Neural cell (in vitro differentiated cells): ENCODE measurements at regions not wholly inside any gene's neighbourhood (a gene's known extent, or its start where the extent isn't known, plus 50 kb on each side); places are given as distances from the start of the nearest gene placed in this dataset.
A peak's percentile ranks its signal among the peaks of the same experiment; 100 is the strongest.

Experiments
- H2AFZ ChIP-seq: fragments of 200-600, 300-800 bp; sonication (generic), shearing (Covaris generic); 2 replicates; pipeline ENCODE4 v1.6.0; 2014; ENCODE audit warnings: low read depth, mild to moderate bottlenecking, antibody characterized with exemption, low read length, moderate library complexity
- H3F3A ChIP-seq: fragments of 200-600 bp; shearing (Covaris generic); 2 replicates; pipeline ENCODE4 v1.6.1; 2016; ENCODE audit warnings: mild to moderate bottlenecking, moderate library complexity, mixed read lengths, antibody characterized with exemption, low read length; ENCODE audit not compliant: insufficient read depth, poor library complexity, severe bottlenecking
- H3K27ac ChIP-seq: fragments of 200-600, 300-800 bp; sonication (generic), shearing (Covaris generic); 2 replicates; pipeline ENCODE4 v1.5.1; 2014; ENCODE audit warnings: mild to moderate bottlenecking, low read length, moderate library complexity
- H3K27me3 ChIP-seq: fragments of 300-800, 200-600 bp; sonication (generic), shearing (Covaris generic); 2 replicates; pipeline ENCODE4 v1.6.0; 2014; ENCODE audit warnings: mild to moderate bottlenecking, low read depth, low read length, moderate library complexity; ENCODE audit not compliant: insufficient read depth
- H3K36me3 ChIP-seq: fragments of 300-800, 200-600 bp; sonication (generic), shearing (Covaris generic); 2 replicates; pipeline ENCODE4 v1.5.1; 2014; ENCODE audit warnings: mild to moderate bottlenecking, antibody characterized with exemption, low read length, moderate library complexity; ENCODE audit not compliant: insufficient read depth
- H3K4me2 ChIP-seq: fragments of 300-800, 200-600 bp; sonication (generic), shearing (Covaris generic); 2 replicates; pipeline ENCODE4 v1.6.0; 2014; ENCODE audit warnings: mild to moderate bottlenecking, low read length
- H3K4me3 ChIP-seq: fragments of 300-800, 200-600 bp; sonication (generic), shearing (Covaris generic); 2 replicates; pipeline ENCODE4 v1.5.1; 2014; ENCODE audit warnings: mild to moderate bottlenecking, low read length, moderate library complexity
- H3K79me2 ChIP-seq: fragments of 200-600 bp; shearing (Covaris generic); replicated peaks from 2 replicates; pipeline ENCODE4 v1.6.0; 2014; ENCODE audit warnings: mild to moderate bottlenecking, low read length, moderate library complexity; ENCODE audit not compliant: insufficient read depth
- H3K9ac ChIP-seq: fragments of 300-800, 200-600 bp; sonication (generic), shearing (Covaris generic); 2 replicates; pipeline ENCODE4 v1.6.1; 2016; ENCODE audit warnings: mild to moderate bottlenecking, low read length, mixed read lengths
- H3K9me2 ChIP-seq: fragments of 200-600 bp; shearing (Covaris generic); 2 replicates; pipeline ENCODE4 v1.6.1; 2016; ENCODE audit warnings: mild to moderate bottlenecking, low read length, mixed read lengths; ENCODE audit not compliant: insufficient read depth
- H3K9me3 ChIP-seq: fragments of 200-600, 300-800 bp; sonication (generic), shearing (Covaris generic); 2 replicates; pipeline ENCODE4 v1.6.1; 2016; ENCODE audit warnings: mild to moderate bottlenecking, mixed run types, low read length, moderate library complexity, mixed read lengths
- H4K20me1 ChIP-seq: fragments of 200-600 bp; shearing (Covaris generic); 2 replicates; pipeline ENCODE4 v1.6.1; 2016; ENCODE audit warnings: mild to moderate bottlenecking, mixed run types; ENCODE audit not compliant: insufficient read depth
- EP300 ChIP-seq: fragments of 450-650 bp; conservative IDR thresholded peaks from 2 replicates; pipeline ENCODE4 v1.6.1; 2014; ENCODE audit warnings: antibody characterized with exemption, mild to moderate bottlenecking, moderate library complexity; ENCODE audit not compliant: poor library complexity, severe bottlenecking
- EZH2 ChIP-seq: fragments of 200-600, 300-800 bp; shearing (Covaris generic), sonication (generic); IDR thresholded peaks from 2 replicates; pipeline ENCODE4 v1.6.1; 2014; ENCODE audit warnings: antibody characterized with exemption, low read length, borderline replicate concordance, mild to moderate bottlenecking; ENCODE audit not compliant: insufficient read depth, poor library complexity, severe bottlenecking
- MXI1 ChIP-seq: fragments of 450-650 bp; conservative IDR thresholded peaks from 2 replicates; pipeline ENCODE4 v1.6.1; 2014; ENCODE audit warnings: antibody characterized with exemption, mild to moderate bottlenecking; ENCODE audit not compliant: poor library complexity, severe bottlenecking
- POLR2AphosphoS5 ChIP-seq: IDR thresholded peaks from 2 replicates; pipeline ENCODE4 v1.6.1; 2012
- RAD21 ChIP-seq: fragments of 450-650 bp; conservative IDR thresholded peaks from 2 replicates; pipeline ENCODE4 v1.6.1; 2014; ENCODE audit warnings: antibody characterized with exemption, mild to moderate bottlenecking, moderate library complexity
- SMC3 ChIP-seq: fragments of 450-650 bp; conservative IDR thresholded peaks from 2 replicates; pipeline ENCODE4 v1.6.1; 2014; ENCODE audit warnings: antibody characterized with exemption, mild to moderate bottlenecking, moderate library complexity; ENCODE audit not compliant: poor library complexity
- TAF1 ChIP-seq: IDR thresholded peaks from 2 replicates; pipeline ENCODE4 v1.6.1; 2012; ENCODE audit warnings: low read depth
- TF ChIP-seq, protein P1 (sequence below): fragments of 450-650 bp; IDR thresholded peaks from 2 replicates; pipeline ENCODE4 v1.5.1; 2014; ENCODE audit warnings: antibody characterized with exemption, mild to moderate bottlenecking, moderate library complexity; ENCODE audit not compliant: poor library complexity, severe bottlenecking
- TF ChIP-seq, protein P2 (sequence below): IDR thresholded peaks from 2 replicates; pipeline ENCODE4 v1.6.1; 2012; ENCODE audit warnings: borderline replicate concordance

DNA sequence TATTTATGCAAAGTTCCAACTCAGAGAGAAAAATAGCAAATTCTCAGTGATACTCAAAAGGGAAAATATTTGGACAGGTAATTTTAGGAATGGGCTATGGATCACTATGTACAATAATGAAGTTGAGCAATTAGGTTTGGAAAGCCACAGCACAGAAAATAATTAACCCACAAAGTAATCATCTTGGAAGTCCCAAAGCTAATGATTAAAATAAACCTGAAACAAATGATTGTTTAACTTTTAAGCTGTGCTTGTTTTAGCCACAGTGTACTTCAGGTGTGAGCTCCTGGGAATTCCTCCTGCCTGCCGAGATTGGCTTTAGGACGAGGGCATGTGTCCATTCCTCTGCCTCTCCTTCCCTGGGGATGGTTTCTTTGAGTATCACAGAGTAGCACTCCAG lies 403.9 kb downstream of the ZSWIM6 start:
- H3K9me2 ChIP-seq, result no peaks in the 10 kb centered on the region
- H3F3A ChIP-seq, result peaks cover 9% of the 10 kb centered on the region
- no peaks in the 10 kb centered on the region for H4K20me1 ChIP-seq
- H3K9ac ChIP-seq, result peak overlapping the region; percentile 66
- H3K4me2 ChIP-seq, result peak overlapping the region; percentile 46
- H3K9me3 ChIP-seq, result no peaks in the 10 kb centered on the region
- peak overlapping the region; percentile 98 for H3K27ac ChIP-seq
- no peaks in the 10 kb centered on the region for H3K36me3 ChIP-seq
- H3K27me3 ChIP-seq, result no peaks in the 10 kb centered on the region
- peak overlapping the region; percentile 45 for H3K4me3 ChIP-seq
- TF ChIP-seq TAF1 (no peak), MXI1 (no peak), RAD21 (no peak), SMC3 (no peak), EP300 (no peak), EZH2 (no peak), POLR2AphosphoS5 (no peak)
- TF ChIP-seq, protein P1, sequence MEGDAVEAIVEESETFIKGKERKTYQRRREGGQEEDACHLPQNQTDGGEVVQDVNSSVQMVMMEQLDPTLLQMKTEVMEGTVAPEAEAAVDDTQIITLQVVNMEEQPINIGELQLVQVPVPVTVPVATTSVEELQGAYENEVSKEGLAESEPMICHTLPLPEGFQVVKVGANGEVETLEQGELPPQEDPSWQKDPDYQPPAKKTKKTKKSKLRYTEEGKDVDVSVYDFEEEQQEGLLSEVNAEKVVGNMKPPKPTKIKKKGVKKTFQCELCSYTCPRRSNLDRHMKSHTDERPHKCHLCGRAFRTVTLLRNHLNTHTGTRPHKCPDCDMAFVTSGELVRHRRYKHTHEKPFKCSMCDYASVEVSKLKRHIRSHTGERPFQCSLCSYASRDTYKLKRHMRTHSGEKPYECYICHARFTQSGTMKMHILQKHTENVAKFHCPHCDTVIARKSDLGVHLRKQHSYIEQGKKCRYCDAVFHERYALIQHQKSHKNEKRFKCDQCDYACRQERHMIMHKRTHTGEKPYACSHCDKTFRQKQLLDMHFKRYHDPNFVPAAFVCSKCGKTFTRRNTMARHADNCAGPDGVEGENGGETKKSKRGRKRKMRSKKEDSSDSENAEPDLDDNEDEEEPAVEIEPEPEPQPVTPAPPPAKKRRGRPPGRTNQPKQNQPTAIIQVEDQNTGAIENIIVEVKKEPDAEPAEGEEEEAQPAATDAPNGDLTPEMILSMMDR, result no peak
- TF ChIP-seq, protein P2, sequence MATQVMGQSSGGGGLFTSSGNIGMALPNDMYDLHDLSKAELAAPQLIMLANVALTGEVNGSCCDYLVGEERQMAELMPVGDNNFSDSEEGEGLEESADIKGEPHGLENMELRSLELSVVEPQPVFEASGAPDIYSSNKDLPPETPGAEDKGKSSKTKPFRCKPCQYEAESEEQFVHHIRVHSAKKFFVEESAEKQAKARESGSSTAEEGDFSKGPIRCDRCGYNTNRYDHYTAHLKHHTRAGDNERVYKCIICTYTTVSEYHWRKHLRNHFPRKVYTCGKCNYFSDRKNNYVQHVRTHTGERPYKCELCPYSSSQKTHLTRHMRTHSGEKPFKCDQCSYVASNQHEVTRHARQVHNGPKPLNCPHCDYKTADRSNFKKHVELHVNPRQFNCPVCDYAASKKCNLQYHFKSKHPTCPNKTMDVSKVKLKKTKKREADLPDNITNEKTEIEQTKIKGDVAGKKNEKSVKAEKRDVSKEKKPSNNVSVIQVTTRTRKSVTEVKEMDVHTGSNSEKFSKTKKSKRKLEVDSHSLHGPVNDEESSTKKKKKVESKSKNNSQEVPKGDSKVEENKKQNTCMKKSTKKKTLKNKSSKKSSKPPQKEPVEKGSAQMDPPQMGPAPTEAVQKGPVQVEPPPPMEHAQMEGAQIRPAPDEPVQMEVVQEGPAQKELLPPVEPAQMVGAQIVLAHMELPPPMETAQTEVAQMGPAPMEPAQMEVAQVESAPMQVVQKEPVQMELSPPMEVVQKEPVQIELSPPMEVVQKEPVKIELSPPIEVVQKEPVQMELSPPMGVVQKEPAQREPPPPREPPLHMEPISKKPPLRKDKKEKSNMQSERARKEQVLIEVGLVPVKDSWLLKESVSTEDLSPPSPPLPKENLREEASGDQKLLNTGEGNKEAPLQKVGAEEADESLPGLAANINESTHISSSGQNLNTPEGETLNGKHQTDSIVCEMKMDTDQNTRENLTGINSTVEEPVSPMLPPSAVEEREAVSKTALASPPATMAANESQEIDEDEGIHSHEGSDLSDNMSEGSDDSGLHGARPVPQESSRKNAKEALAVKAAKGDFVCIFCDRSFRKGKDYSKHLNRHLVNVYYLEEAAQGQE, result no peak
- no peaks in the 10 kb centered on the region for H3K79me2 ChIP-seq
- peak overlapping the region; percentile 47 for H2AFZ ChIP-seq

DNA sequence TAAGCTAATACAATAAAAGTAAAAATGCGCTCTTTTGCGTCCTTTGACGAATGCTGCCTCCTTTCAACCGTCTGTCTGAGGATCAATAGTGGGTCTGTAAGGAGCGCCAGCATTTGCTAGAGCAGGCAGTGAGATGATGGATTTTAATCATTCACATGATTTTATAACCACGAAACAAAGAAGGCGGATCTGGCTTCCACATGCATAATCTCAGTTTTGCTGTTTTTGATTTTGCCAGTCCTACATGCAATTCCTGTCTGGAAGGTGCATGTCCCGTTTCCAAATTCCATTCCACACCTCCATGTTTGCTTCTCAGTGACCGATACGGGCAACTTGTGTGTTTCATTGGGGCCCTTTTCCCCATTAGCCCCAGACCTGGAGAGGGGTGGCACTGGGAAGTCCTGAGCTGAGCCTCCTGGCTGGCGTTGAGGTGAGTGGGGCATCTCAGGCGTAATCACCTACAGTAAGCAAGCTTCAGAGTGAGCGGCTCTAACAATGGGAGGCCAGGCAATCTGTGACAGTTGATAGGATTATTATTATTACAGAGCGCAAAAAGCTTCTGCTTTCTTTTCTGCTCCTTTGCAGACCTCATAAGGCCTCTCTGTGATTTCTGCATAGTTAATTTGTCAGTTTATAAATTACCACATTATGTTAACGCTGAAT lies 405.4 kb downstream of the ZSWIM6 start:
- peaks cover 9% of the 10 kb centered on the region for H3F3A ChIP-seq
- TF ChIP-seq MXI1 (no peak), SMC3 (no peak), POLR2AphosphoS5 (peak; percentile 57), RAD21 (peak; percentile 3), TAF1 (peak; percentile 37), EZH2 (no peak), EP300 (peak; percentile 74)
- TF ChIP-seq, protein P1, result no peak
- TF ChIP-seq, protein P2, result no peak
- peak overlapping the region; percentile 66 for H3K9ac ChIP-seq
- no peak overlapping the region for H2AFZ ChIP-seq
- H3K9me3 ChIP-seq, result no peaks in the 10 kb centered on the region
- no peaks in the 10 kb centered on the region for H4K20me1 ChIP-seq
- no peaks in the 10 kb centered on the region for H3K27me3 ChIP-seq
- peak overlapping the region; percentile 29 for H3K4me2 ChIP-seq
- H3K9me2 ChIP-seq, result no peaks in the 10 kb centered on the region
- H3K36me3 ChIP-seq, result no peaks in the 10 kb centered on the region
- H3K4me3 ChIP-seq, result peak overlapping the region; percentile 45
- peak overlapping the region; percentile 98 for H3K27ac ChIP-seq
- no peaks in the 10 kb centered on the region for H3K79me2 ChIP-seq
